H9 (cell line): ENCODE measurements at regions not wholly inside any gene's neighbourhood (a gene's known extent, or its start where the extent isn't known, plus 50 kb on each side); places are given as distances from the start of the nearest gene placed in this dataset.

Experiments used
- DNase-seq: peaks from one replicate; pipeline ENCODE4 v3.0.0-alpha.2; 2017
- H2AFZ ChIP-seq: one replicate; pipeline ENCODE4 v1.6.1; 2013; ENCODE audit warnings: mild to moderate bottlenecking, low read length, control low read depth, moderate library complexity
- H2AK5ac ChIP-seq: 2 replicates; pipeline ENCODE4 v1.6.1; 2013; ENCODE audit warnings: low read length, control low read depth, mixed read lengths; ENCODE audit not compliant: insufficient read length
- H2BK120ac ChIP-seq: one replicate; pipeline ENCODE4 v1.6.1; 2013; ENCODE audit warnings: low read depth, mild to moderate bottlenecking, low read length, control low read depth, inconsistent platforms; ENCODE audit not compliant: poor library complexity, severe bottlenecking
- H2BK12ac ChIP-seq: 2 replicates; pipeline ENCODE4 v1.6.1; 2013; ENCODE audit warnings: low read length, control low read depth, mixed read lengths, low read depth; ENCODE audit not compliant: insufficient read length
- H2BK15ac ChIP-seq: 2 replicates; pipeline ENCODE4 v1.6.1; 2013; ENCODE audit warnings: low read depth, low read length, control low read depth
- H2BK20ac ChIP-seq: one replicate; pipeline ENCODE4 v1.6.1; 2013; ENCODE audit warnings: low read depth, mild to moderate bottlenecking, low read length, control low read depth, inconsistent platforms; ENCODE audit not compliant: poor library complexity, severe bottlenecking
- H2BK5ac ChIP-seq: 2 replicates; pipeline ENCODE4 v1.6.1; 2013; ENCODE audit warnings: low read length, control low read depth, mixed read lengths; ENCODE audit not compliant: insufficient read length
- H3K14ac ChIP-seq: 2 replicates; pipeline ENCODE4 v1.6.1; 2013; ENCODE audit warnings: low read length, control low read depth; ENCODE audit not compliant: insufficient read depth
- H3K18ac ChIP-seq: 2 replicates; pipeline ENCODE4 v1.6.1; 2013; ENCODE audit warnings: low read depth, mild to moderate bottlenecking, mixed read lengths, low read length, control low read depth; ENCODE audit not compliant: insufficient read length
- H3K23ac ChIP-seq: 2 replicates; pipeline ENCODE4 v1.6.1; 2013; ENCODE audit warnings: low read length, control low read depth, mixed read lengths, low read depth; ENCODE audit not compliant: insufficient read length
- H3K23me2 ChIP-seq: 2 replicates; pipeline ENCODE4 v1.6.1; 2013; ENCODE audit warnings: low read depth, mild to moderate bottlenecking, mixed read lengths, low read length, control low read depth; ENCODE audit not compliant: insufficient read length, poor library complexity, severe bottlenecking
- H3K27ac ChIP-seq: 2 replicates; pipeline ENCODE4 v1.5.1; 2013; ENCODE audit warnings: low read length, control low read depth, mixed read lengths, low read depth; ENCODE audit not compliant: insufficient read length
- H3K27me3 ChIP-seq: 2 replicates; pipeline ENCODE4 v1.6.1; 2013; ENCODE audit warnings: low read length, control low read depth, inconsistent platforms; ENCODE audit not compliant: insufficient read depth
- H3K4ac ChIP-seq: 2 replicates; pipeline ENCODE4 v1.6.1; 2013; ENCODE audit warnings: low read depth, mild to moderate bottlenecking, control low read depth, inconsistent platforms, low read length, moderate library complexity
- H3K4me1 ChIP-seq: 2 replicates; pipeline ENCODE4 v1.6.1; 2013; ENCODE audit warnings: low read length, control low read depth, inconsistent platforms; ENCODE audit not compliant: insufficient read depth
- H3K4me2 ChIP-seq: 2 replicates; pipeline ENCODE4 v1.6.1; 2013; ENCODE audit warnings: low read length, control low read depth, mixed read lengths; ENCODE audit not compliant: insufficient read length, insufficient read depth
- H3K56ac ChIP-seq: 2 replicates; pipeline ENCODE4 v1.6.1; 2013; ENCODE audit warnings: low read depth, mild to moderate bottlenecking, mixed read lengths, low read length, control low read depth; ENCODE audit not compliant: insufficient read length
- H3K79me1 ChIP-seq: 2 replicates; pipeline ENCODE4 v1.6.1; 2013; ENCODE audit warnings: low read depth, mild to moderate bottlenecking, moderate library complexity, low read length, control low read depth, inconsistent platforms; ENCODE audit not compliant: insufficient read depth, poor library complexity, severe bottlenecking
- H3K79me2 ChIP-seq: 2 replicates; pipeline ENCODE4 v1.6.1; 2013; ENCODE audit warnings: low read length, control low read depth, inconsistent platforms; ENCODE audit not compliant: insufficient read depth
- H3K9ac ChIP-seq: 2 replicates; pipeline ENCODE4 v1.6.1; 2013; ENCODE audit warnings: low read length, control low read depth, mixed read lengths; ENCODE audit not compliant: insufficient read length; ENCODE audit errors: extremely low read depth
- H3K9me3 ChIP-seq: one replicate; pipeline ENCODE4 v1.6.1; 2013; ENCODE audit warnings: low read depth, low read length, inconsistent platforms; ENCODE audit not compliant: control insufficient read depth
- H3T11ph ChIP-seq: one replicate; pipeline ENCODE4 v1.6.1; 2013; ENCODE audit warnings: mild to moderate bottlenecking, low read length, control low read depth, inconsistent platforms
- H4K20me1 ChIP-seq: one replicate; pipeline ENCODE4 v1.6.1; 2013; ENCODE audit not compliant: control insufficient read depth, insufficient read length, insufficient read depth
- H4K5ac ChIP-seq: 2 replicates; pipeline ENCODE4 v1.6.1; 2013; ENCODE audit warnings: low read depth, mild to moderate bottlenecking, mixed read lengths, low read length, control low read depth; ENCODE audit not compliant: insufficient read length
- H4K8ac ChIP-seq: replicated peaks from 2 replicates; pipeline ENCODE4 v1.6.1; 2013; ENCODE audit warnings: low read length, control low read depth, mixed read lengths, low read depth; ENCODE audit not compliant: insufficient read length
- H4K91ac ChIP-seq: 2 replicates; pipeline ENCODE4 v1.6.1; 2013; ENCODE audit warnings: low read depth, mild to moderate bottlenecking, moderate library complexity, mixed read lengths, low read length, control low read depth; ENCODE audit not compliant: insufficient read length
- H3K27ac Mint-ChIP-seq, 3 experiments: 2 replicates in 2 of 3; 3 replicates in 1 of 3; pipeline ENCODE4 v1.8.0; 2020 to 2021; ENCODE audit warnings: mixed read lengths in 3 of 3, mild to moderate bottlenecking in 1 of 3, moderate library complexity in 1 of 3
- H3K27me3 Mint-ChIP-seq: 2 replicates; pipeline ENCODE4 v1.8.0; 2021; ENCODE audit warnings: low read depth, mild to moderate bottlenecking, moderate library complexity, mixed read lengths
- H3K36me3 Mint-ChIP-seq, 3 experiments: 2 replicates in 2 of 3; 3 replicates in 1 of 3; pipeline ENCODE4 v1.8.0; 2020 to 2021; ENCODE audit warnings: low read depth in 3 of 3, mixed read lengths in 3 of 3; ENCODE audit not compliant: insufficient read depth in 1 of 3
- H3K4me1 Mint-ChIP-seq, 2 experiments: 2 replicates each; pipeline ENCODE4 v1.8.0; 2020; ENCODE audit warnings: mixed read lengths in 2 of 2
- H3K4me3 Mint-ChIP-seq, 2 experiments: 2 replicates in 1 of 2; 3 replicates in 1 of 2; pipeline ENCODE4 v1.8.0; 2020 to 2021; ENCODE audit warnings: mild to moderate bottlenecking in 2 of 2, mixed read lengths in 2 of 2, moderate library complexity in 1 of 2
- H3K9me3 Mint-ChIP-seq, 2 experiments: 2 replicates in 1 of 2; 3 replicates in 1 of 2; pipeline ENCODE4 v1.8.0; 2020; ENCODE audit warnings: mild to moderate bottlenecking in 2 of 2, mixed read lengths in 2 of 2, moderate library complexity in 1 of 2
- CTCF ChIP-seq: fragments of 200-600 bp; sonication (generic); conservative IDR thresholded peaks from 3 replicates; pipeline ENCODE4 v1.8.0; 2021; ENCODE audit warnings: antibody characterized with exemption, mild to moderate bottlenecking
- WGBS: extraction: QIAGEN DNeasy Blood & Tissue Kit; methylation state at CpG from one replicate; pipeline ENCODE4 v1.1.7; 2013; ENCODE audit warnings: missing lambda C conversion rate, low lambda C conversion rate, mixed read lengths; ENCODE audit not compliant: insufficient read length; ENCODE audit errors: extremely low coverage; 5-methylcytosine and 5-hydroxymethylcytosine counted together

GRCh38 chr5:50301756-50302155 is 139.3 kb downstream of the EMB start:
- H3K9me3 Mint-ChIP-seq, result peaks cover 68 to 75% of the 10 kb centered on the region in 2 experiments

More at GRCh38 chr5:50301756-50302155, 139.3 kb downstream of the EMB start:
- Histone ChIP-seq H3K18ac (no peak overlapping the region), H2BK15ac (no peak overlapping the region), H3K79me1 (no peaks in the 10 kb centered on the region), H3K9ac (no peak overlapping the region), H3K27ac (no peak overlapping the region), H4K20me1 (no peaks in the 10 kb centered on the region), H3T11ph (no peak overlapping the region), H2AFZ (no peak overlapping the region), H3K4me2 (no peak overlapping the region), H2BK12ac (no peak overlapping the region), H3K79me2 (no peaks in the 10 kb centered on the region), H3K14ac (no peak overlapping the region), H4K5ac (no peak overlapping the region), H2BK120ac (no peak overlapping the region), H3K23me2 (no peaks in the 10 kb centered on the region), H2BK20ac (no peak overlapping the region), H2BK5ac (no peak overlapping the region), H2AK5ac (no peak overlapping the region), H4K8ac (no peak overlapping the region), H3K23ac (no peak overlapping the region), H3K4ac (no peak overlapping the region), H3K56ac (no peak overlapping the region), H3K4me1 (no peaks in the 10 kb centered on the region), H4K91ac (no peak overlapping the region), H3K27me3 (no peaks in the 10 kb centered on the region), H3K9me3 (peaks cover 44% of the 10 kb centered on the region)
- Mint-ChIP-seq H3K4me3 (no peak overlapping the region), H3K36me3 (peaks cover 4 to 12% (median 8%) of the 10 kb centered on the region in 3 experiments; a peak in 4 of 7 replicates), H3K27ac (no peak overlapping the region), H3K27me3 (no peaks in the 10 kb centered on the region), H3K4me1 (no peaks in the 10 kb centered on the region)
- DNase-seq, result no peak
- WGBS, result no CpG with 5 or more reads among the region's 1 CpG
- no peak for TF ChIP-seq CTCF
